ENCODE measurements at regions not wholly inside any gene's neighbourhood (a gene's known extent, or its start where the extent isn't known, plus 50 kb on each side); places are given as distances from the start of the nearest gene placed in this dataset.

DNA sequence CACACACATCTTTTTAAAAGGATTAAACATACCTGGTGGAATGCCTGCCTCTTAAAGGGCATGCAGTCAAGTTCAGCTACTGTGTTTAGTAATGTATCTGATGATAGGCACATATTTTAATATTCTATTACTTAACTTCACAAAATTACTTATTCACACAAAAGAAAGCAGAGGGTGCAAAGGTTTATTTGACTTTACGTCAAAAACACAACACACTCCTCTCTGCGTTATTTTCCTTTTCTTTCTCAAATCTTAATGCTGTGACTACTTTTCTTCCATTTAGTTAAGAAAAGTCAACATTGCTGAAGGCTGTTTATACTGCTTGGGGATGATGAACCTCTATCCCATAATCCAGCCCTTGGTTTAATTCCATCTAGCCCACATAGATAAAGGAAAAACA lies 127.9 kb upstream of the ST6GAL2 start:
- ATAC-seq (ENCODE audit: poor library complexity): no peak
- ChIA-PET POLR2A (no interaction called here), CTCF (no interaction called here)
- Histone ChIP-seq H3K4me3 (ENCODE audit: low read length) (no peak overlapping the region), H3K27me3 (ENCODE audit: control insufficient read depth in 1 of 2, insufficient read depth in 2 of 2, low read length in 2 of 2) (no peaks in the 10 kb centered on the region), H3K9me3 (ENCODE audit: control insufficient read depth in 1 of 2, insufficient read depth in 1 of 2, low read length in 2 of 2) (peaks cover 0 to 4% of the 10 kb centered on the region in 2 experiments), H3K4me1 (ENCODE audit: insufficient read depth, low read length) (no peaks in the 10 kb centered on the region), H3K27ac (ENCODE audit: low read depth in 1 of 2, low read length in 2 of 2) (no peak overlapping the region), H3K36me3 (ENCODE audit: insufficient read depth, low read length) (no peaks in the 10 kb centered on the region)
- no peaks in the 10 kb centered on the region for H3K9me3 Mint-ChIP-seq
- no peaks in the 10 kb centered on the region for H3K27me3 Mint-ChIP-seq
- no peak overlapping the region for H3K27ac Mint-ChIP-seq
- intact Hi-C loops (cut with DNase I, micrococcal nuclease): no loop called here
- TF ChIP-seq CTCF (IDR thresholded peaks at IDR 0.05): no peak
- no peak overlapping the region for H3K4me3 Mint-ChIP-seq
- H3K4me1 Mint-ChIP-seq (ENCODE audit: low read depth): no peaks in the 10 kb centered on the region
- DNase-seq: no peak
- no peaks in the 10 kb centered on the region for H3K36me3 Mint-ChIP-seq (ENCODE audit: low read depth)

GRCh38 chr2:107018366-107018765 lies 132.4 kb upstream of the ST6GAL2 start:
- H3K36me3 ChIP-seq (ENCODE audit: insufficient read depth, low read length): no peaks in the 10 kb centered on the region
- no peaks in the 10 kb centered on the region for H3K27me3 Mint-ChIP-seq
- no peak overlapping the region for H3K27ac Mint-ChIP-seq
- H3K4me3 ChIP-seq (ENCODE audit: low read length): no peak overlapping the region
- no peak for TF ChIP-seq CTCF (IDR thresholded peaks at IDR 0.05)
- CTCF ChIA-PET: no interaction called here
- no peaks in the 10 kb centered on the region for H3K4me1 Mint-ChIP-seq (ENCODE audit: low read depth)
- no peaks in the 10 kb centered on the region for H3K9me3 Mint-ChIP-seq
- H3K36me3 Mint-ChIP-seq (ENCODE audit: low read depth): no peaks in the 10 kb centered on the region
- no peaks in the 10 kb centered on the region for H3K9me3 ChIP-seq (ENCODE audit: control insufficient read depth in 1 of 2, insufficient read depth in 1 of 2, low read length in 2 of 2)
- no peak overlapping the region for H3K4me3 Mint-ChIP-seq
- no peak overlapping the region for H3K27ac ChIP-seq (ENCODE audit: low read depth in 1 of 2, low read length in 2 of 2)
- ATAC-seq (ENCODE audit: poor library complexity): no peak
- POLR2A ChIA-PET: no interaction called here
- intact Hi-C loops (cut with DNase I, micrococcal nuclease): no loop called here
- no peaks in the 10 kb centered on the region for H3K27me3 ChIP-seq (ENCODE audit: control insufficient read depth in 1 of 2, insufficient read depth in 2 of 2, low read length in 2 of 2)
- no peak for DNase-seq
- H3K4me1 ChIP-seq (ENCODE audit: insufficient read depth, low read length): no peaks in the 10 kb centered on the region

DNA sequence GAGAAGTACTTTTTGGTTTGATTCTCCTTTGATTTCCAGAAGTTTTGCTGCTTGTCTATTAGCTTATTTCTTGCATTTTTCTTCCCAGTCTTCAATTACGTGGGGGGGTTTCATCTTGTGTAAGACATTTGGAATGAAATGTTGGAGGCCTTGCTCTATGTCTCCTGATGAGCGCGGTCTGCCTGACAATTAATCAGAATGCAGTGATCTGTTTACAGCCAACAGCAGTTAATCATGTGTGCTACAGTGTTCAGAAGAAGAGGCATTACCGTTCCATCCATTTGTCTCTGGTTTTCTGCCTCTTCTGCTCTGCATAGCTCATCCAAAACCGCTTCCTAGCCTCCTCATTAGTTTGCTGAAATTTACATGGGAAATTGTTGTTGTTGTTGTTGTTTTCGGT lies 134.4 kb upstream of the ST6GAL2 start:
- Mint-ChIP-seq H3K4me3 (no peak overlapping the region), H3K36me3 (ENCODE audit: low read depth) (no peaks in the 10 kb centered on the region), H3K9me3 (no peaks in the 10 kb centered on the region), H3K4me1 (ENCODE audit: low read depth) (no peaks in the 10 kb centered on the region), H3K27me3 (no peaks in the 10 kb centered on the region), H3K27ac (no peak overlapping the region)
- ATAC-seq (ENCODE audit: poor library complexity) (no peak), DNase-seq (no peak)
- Histone ChIP-seq H3K27me3 (ENCODE audit: control insufficient read depth in 1 of 2, insufficient read depth in 2 of 2, low read length in 2 of 2) (no peaks in the 10 kb centered on the region), H3K4me1 (ENCODE audit: insufficient read depth, low read length) (no peaks in the 10 kb centered on the region), H3K9me3 (ENCODE audit: control insufficient read depth in 1 of 2, insufficient read depth in 1 of 2, low read length in 2 of 2) (no peaks in the 10 kb centered on the region), H3K4me3 (ENCODE audit: low read length) (no peak overlapping the region), H3K36me3 (ENCODE audit: insufficient read depth, low read length) (no peaks in the 10 kb centered on the region), H3K27ac (ENCODE audit: low read depth in 1 of 2, low read length in 2 of 2) (no peak overlapping the region)
- no peak for TF ChIP-seq CTCF (IDR thresholded peaks at IDR 0.05)
- intact Hi-C loops (cut with DNase I, micrococcal nuclease): no loop called here
- CTCF ChIA-PET: no interaction called here
- POLR2A ChIA-PET: no interaction called here
